B cell (primary cell): ENCODE measurements at regions not wholly inside any gene's neighbourhood (a gene's known extent, or its start where the extent isn't known, plus 50 kb on each side); places are given as distances from the start of the nearest gene placed in this dataset.

ENCODE experiments used
- ATAC-seq: fragments of 200-7000 bp; cut with Tn5 transposase; one replicate; pipeline ENCODE4 v1.10.0; 2021; ENCODE audit warnings: low read depth, mild to moderate bottlenecking, moderate number of reproducible peaks, moderate library complexity
- CTCF ChIA-PET: fragments of 350-600 bp; sonication (Branson Sonifier 250); formaldehyde crosslinking; loops from one replicate; lab custom pipeline; 2021; ENCODE audit warnings: antibody characterized with exemption, inconsistent platforms; lab: Charles Lee
- POLR2A ChIA-PET: fragments of 350-600 bp; sonication (Branson Sonifier 250); formaldehyde crosslinking; loops from one replicate; lab custom pipeline; 2021; ENCODE audit warnings: antibody characterized with exemption; lab: Charles Lee
- DNase-seq: peaks from one replicate; pipeline ENCODE4 v3.0.0; 2013
- H2AFZ ChIP-seq: 2 replicates; pipeline ENCODE4 v1.6.1; 2012; ENCODE audit warnings: mild to moderate bottlenecking, low read depth, low read length; ENCODE audit not compliant: insufficient read depth, poor library complexity, severe bottlenecking
- H3K27ac ChIP-seq, 2 donors: 1 replicate in 1 of 2; 2 replicates in 1 of 2; pipeline ENCODE4 v1.5.1; 2012 to 2013; ENCODE audit warnings: low read length in 2 of 2, mild to moderate bottlenecking in 2 of 2, moderate library complexity in 1 of 2
- H3K27me3 ChIP-seq, 4 experiments: fragments of 200-600 bp in 1 of 4; sonication (generic) in 1 of 4; replicated peaks in 1 of 4; 1 replicate in 2 of 4; 2 replicates in 2 of 4; pipeline versions ENCODE4 v1.6.1 to v1.7.0; 2013 to 2016; ENCODE audit warnings: low read length in 3 of 4, mild to moderate bottlenecking in 2 of 4, mixed read lengths in 1 of 4, moderate library complexity in 1 of 4; ENCODE audit not compliant: insufficient read depth in 4 of 4, control insufficient read depth in 3 of 4; ENCODE audit errors: control extremely low read depth in 1 of 4
- H3K36me3 ChIP-seq, 2 experiments: replicated peaks in 1 of 2; 1 replicate in 1 of 2; 2 replicates in 1 of 2; pipeline versions ENCODE4 v1.6.1 to v1.7.1; 2013; ENCODE audit warnings: low read length in 1 of 2; ENCODE audit not compliant: insufficient read depth in 2 of 2, control insufficient read depth in 1 of 2; ENCODE audit errors: control extremely low read depth in 1 of 2, extremely low read depth in 1 of 2
- H3K4me1 ChIP-seq, 2 donors: fragments of 200-600 bp in 1 of 2; sonication (generic) in 1 of 2; 1 replicate in 1 of 2; 2 replicates in 1 of 2; pipeline versions ENCODE4 v1.5.1 to v1.6.1; 2013 to 2017; ENCODE audit warnings: low read length in 2 of 2; ENCODE audit not compliant: control insufficient read depth in 2 of 2, insufficient read depth in 2 of 2
- H3K4me2 ChIP-seq: replicated peaks from 2 replicates; pipeline ENCODE3; 2012; ENCODE audit warnings: mild to moderate bottlenecking, low read depth, low read length; ENCODE audit not compliant: poor library complexity, severe bottlenecking
- H3K4me3 ChIP-seq, 5 experiments: fragments of 200-600 bp in 1 of 5; sonication (generic) in 1 of 5; 1 replicate in 3 of 5; 2 replicates in 2 of 5; pipeline versions ENCODE4 v1.5.1 to v1.7.0; 2011 to 2016; ENCODE audit warnings: low read length in 4 of 5, mild to moderate bottlenecking in 4 of 5, low read depth in 2 of 5, control low read depth in 1 of 5, moderate library complexity in 1 of 5; ENCODE audit not compliant: insufficient read depth in 1 of 5; ENCODE audit errors: control extremely low read depth in 1 of 5, extremely low read depth in 1 of 5
- H3K79me2 ChIP-seq: fragments of 200-600 bp; sonication (generic); one replicate; pipeline ENCODE4 v1.6.0; 2016; ENCODE audit warnings: low read length; ENCODE audit not compliant: control insufficient read depth, insufficient read depth
- H3K9ac ChIP-seq: fragments of 200-600 bp; sonication (generic); 2 replicates; pipeline ENCODE4 v1.6.1; 2017; ENCODE audit warnings: mild to moderate bottlenecking, low read length, moderate library complexity
- H3K9me3 ChIP-seq, 3 donors: one replicate each; pipeline versions ENCODE4 v1.6.1 to v1.7.1; 2013; ENCODE audit warnings: low read length in 2 of 3; ENCODE audit not compliant: control insufficient read depth in 2 of 3, insufficient read depth in 1 of 3; ENCODE audit errors: control extremely low read depth in 1 of 3
- H4K20me1 ChIP-seq: 2 replicates; pipeline ENCODE4 v1.6.0; 2012; ENCODE audit warnings: mild to moderate bottlenecking, low read length; ENCODE audit not compliant: insufficient read depth, control insufficient read depth, poor library complexity, severe bottlenecking
- H3K27ac Mint-ChIP-seq: one replicate; pipeline ENCODE4 v1.8.0; 2021; ENCODE audit warnings: mixed read lengths
- H3K27me3 Mint-ChIP-seq: one replicate; pipeline ENCODE4 v1.8.0; 2021; ENCODE audit warnings: mixed read lengths
- H3K4me1 Mint-ChIP-seq: one replicate; pipeline ENCODE4 v1.8.0; 2021; ENCODE audit warnings: mixed read lengths
- H3K4me3 Mint-ChIP-seq: one replicate; pipeline ENCODE4 v1.8.0; 2021; ENCODE audit warnings: mixed read lengths
- H3K9me3 Mint-ChIP-seq: one replicate; pipeline ENCODE4 v1.8.0; 2022; ENCODE audit warnings: mixed read lengths; ENCODE audit not compliant: insufficient read depth
- EZH2 ChIP-seq: IDR thresholded peaks from 2 replicates; pipeline ENCODE4 v1.6.1; 2012; ENCODE audit warnings: borderline replicate concordance, low read depth, mild to moderate bottlenecking, moderate library complexity, low read length; ENCODE audit not compliant: insufficient read depth, poor library complexity, severe bottlenecking
- WGBS: methylation state at CpG from one replicate; pipeline ENCODE4 v1.1.5; 2013; ENCODE audit warnings: missing lambda C conversion rate; ENCODE audit not compliant: insufficient coverage; 5-methylcytosine and 5-hydroxymethylcytosine counted together
- intact Hi-C: fragments of 100-400 bp; cut with micrococcal nuclease; formaldehyde crosslinking; loops from one replicate; pipeline ENCODE4 v1.10.0; 2022
- TF ChIP-seq, protein P1 (sequence below): fragments of 200-600 bp; IDR thresholded peaks from one replicate; pipeline ENCODE4 v1.8.0; 2022; ENCODE audit warnings: antibody characterized with exemption, mild to moderate bottlenecking

- DNase-seq (no peak), ATAC-seq (no peak)
- no peaks in the 10 kb centered on the region for H3K9me3 Mint-ChIP-seq
- no peak overlapping the region for H3K27ac ChIP-seq
- POLR2A ChIA-PET = no interaction called here
- no peaks in the 10 kb centered on the region for H3K4me1 ChIP-seq
- TF ChIP-seq EZH2 = no peak
- TF ChIP-seq, protein P1, sequence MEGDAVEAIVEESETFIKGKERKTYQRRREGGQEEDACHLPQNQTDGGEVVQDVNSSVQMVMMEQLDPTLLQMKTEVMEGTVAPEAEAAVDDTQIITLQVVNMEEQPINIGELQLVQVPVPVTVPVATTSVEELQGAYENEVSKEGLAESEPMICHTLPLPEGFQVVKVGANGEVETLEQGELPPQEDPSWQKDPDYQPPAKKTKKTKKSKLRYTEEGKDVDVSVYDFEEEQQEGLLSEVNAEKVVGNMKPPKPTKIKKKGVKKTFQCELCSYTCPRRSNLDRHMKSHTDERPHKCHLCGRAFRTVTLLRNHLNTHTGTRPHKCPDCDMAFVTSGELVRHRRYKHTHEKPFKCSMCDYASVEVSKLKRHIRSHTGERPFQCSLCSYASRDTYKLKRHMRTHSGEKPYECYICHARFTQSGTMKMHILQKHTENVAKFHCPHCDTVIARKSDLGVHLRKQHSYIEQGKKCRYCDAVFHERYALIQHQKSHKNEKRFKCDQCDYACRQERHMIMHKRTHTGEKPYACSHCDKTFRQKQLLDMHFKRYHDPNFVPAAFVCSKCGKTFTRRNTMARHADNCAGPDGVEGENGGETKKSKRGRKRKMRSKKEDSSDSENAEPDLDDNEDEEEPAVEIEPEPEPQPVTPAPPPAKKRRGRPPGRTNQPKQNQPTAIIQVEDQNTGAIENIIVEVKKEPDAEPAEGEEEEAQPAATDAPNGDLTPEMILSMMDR = no peak
- peaks cover 0 to 15% (median 3%) of the 10 kb centered on the region in 3 donors for H3K9me3 ChIP-seq
- intact Hi-C loops = no loop called here
- no peaks in the 10 kb centered on the region for H3K4me1 Mint-ChIP-seq
- no peak overlapping the region for H3K4me3 Mint-ChIP-seq
- no peak overlapping the region for H3K9ac ChIP-seq
- H3K79me2 ChIP-seq = no peaks in the 10 kb centered on the region
- 69% methylated on average over 3 of the region's 5 CpGs for WGBS
- H3K27me3 ChIP-seq = no peaks in the 10 kb centered on the region
- no peak overlapping the region for H2AFZ ChIP-seq
- H3K27me3 Mint-ChIP-seq = no peaks in the 10 kb centered on the region
- H3K4me3 ChIP-seq = no peak overlapping the region
- no peak overlapping the region for H3K4me2 ChIP-seq
- no peak overlapping the region for H3K27ac Mint-ChIP-seq
- no peaks in the 10 kb centered on the region for H3K36me3 ChIP-seq
- CTCF ChIA-PET = no interaction called here
- H4K20me1 ChIP-seq = no peaks in the 10 kb centered on the region
Measured at GRCh38 chr16:51649631-51650030, 498.6 kb upstream of the SALL1 start.

DNA sequence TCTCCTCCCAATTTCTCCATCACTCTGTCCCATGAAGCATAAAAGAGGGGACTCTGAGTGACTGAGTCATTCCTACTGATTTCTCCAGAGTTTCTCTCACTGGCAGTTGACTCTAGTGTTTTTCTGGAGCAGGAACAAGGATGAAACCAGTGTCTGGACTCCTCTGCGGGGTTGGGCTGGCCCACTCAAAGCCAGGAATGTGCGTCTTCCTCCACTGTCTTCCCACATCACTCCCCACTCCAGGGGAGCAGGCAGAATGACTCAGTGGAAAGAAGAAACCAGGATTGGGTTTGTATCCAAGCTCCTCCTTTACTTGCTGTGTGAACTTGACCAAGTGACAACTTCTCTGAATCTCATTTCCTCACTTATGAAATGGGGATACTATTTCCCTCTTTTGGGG lies 497.5 kb upstream of the SALL1 start:
- H3K79me2 ChIP-seq = no peaks in the 10 kb centered on the region
- no peak overlapping the region for H2AFZ ChIP-seq
- no peak overlapping the region for H3K4me2 ChIP-seq
- ATAC-seq (no peak), DNase-seq (no peak)
- H3K9ac ChIP-seq = no peak overlapping the region
- POLR2A ChIA-PET = no interaction called here
- Mint-ChIP-seq H3K9me3 (no peaks in the 10 kb centered on the region), H3K4me1 (no peaks in the 10 kb centered on the region), H3K27me3 (no peaks in the 10 kb centered on the region), H3K4me3 (no peak overlapping the region), H3K27ac (no peak overlapping the region)
- peaks cover 0 to 8% (median 0%) of the 10 kb centered on the region in 3 donors for H3K9me3 ChIP-seq
- no CpG with 5 or more reads among the region's 2 CpGs for WGBS
- CTCF ChIA-PET = no interaction called here
- H3K27me3 ChIP-seq = no peaks in the 10 kb centered on the region
- no peaks in the 10 kb centered on the region for H4K20me1 ChIP-seq
- no peak overlapping the region for H3K27ac ChIP-seq
- no peak for TF ChIP-seq EZH2
- TF ChIP-seq, protein P1 = no peak
- H3K4me3 ChIP-seq = no peak overlapping the region
- no peaks in the 10 kb centered on the region for H3K36me3 ChIP-seq
- H3K4me1 ChIP-seq = no peaks in the 10 kb centered on the region
- intact Hi-C loops = no loop called here
